ENCODE measurements at regions not wholly inside any gene's neighbourhood (a gene's known extent, or its start where the extent isn't known, plus 50 kb on each side); places are given as distances from the start of the nearest gene placed in this dataset.
"Not testable (repeated sequence)": the region's sequence is repeated elsewhere in the genome, so short reads cannot be mapped to it uniquely, and the experiment has no call there.

DNA sequence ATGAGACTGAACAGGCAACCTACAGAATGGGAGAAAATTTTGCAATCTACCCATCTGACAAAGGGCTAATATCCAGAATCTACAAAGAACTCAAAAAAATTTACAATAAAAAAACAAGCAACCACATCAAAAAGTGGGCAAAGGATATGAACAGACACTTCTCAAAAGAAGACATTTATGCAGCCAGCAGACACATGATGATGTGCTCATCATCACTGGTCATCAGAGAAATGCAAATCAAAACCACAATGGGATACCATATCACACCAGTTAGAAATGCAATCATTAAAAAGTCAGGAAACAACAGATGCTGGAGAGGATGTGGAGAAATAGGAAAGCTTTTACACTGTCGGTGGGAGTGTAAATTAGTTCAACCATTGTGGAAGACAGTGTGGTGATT lies 51.7 kb upstream of the PAXBP1 start:
- DNase-seq = not testable (repeated sequence)

DNA sequence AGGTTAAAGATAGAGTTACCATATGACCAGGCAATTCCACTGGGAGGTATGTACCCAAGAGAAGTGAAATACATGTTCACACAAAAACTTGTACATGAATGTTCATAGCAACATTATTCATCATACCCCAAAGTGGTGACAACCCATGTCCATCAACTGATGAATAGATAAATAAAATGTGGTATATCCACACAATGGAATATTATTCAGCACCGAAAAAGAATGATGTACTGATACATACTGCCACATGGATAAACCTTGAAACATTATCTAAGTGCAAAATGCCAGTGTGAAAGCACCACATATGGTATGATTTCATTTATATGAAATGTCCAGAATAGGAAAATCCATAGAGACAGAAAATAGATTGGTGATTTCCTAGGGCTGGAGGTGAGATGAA lies 53.4 kb upstream of the PAXBP1 start:
- no peak for DNase-seq

DNA sequence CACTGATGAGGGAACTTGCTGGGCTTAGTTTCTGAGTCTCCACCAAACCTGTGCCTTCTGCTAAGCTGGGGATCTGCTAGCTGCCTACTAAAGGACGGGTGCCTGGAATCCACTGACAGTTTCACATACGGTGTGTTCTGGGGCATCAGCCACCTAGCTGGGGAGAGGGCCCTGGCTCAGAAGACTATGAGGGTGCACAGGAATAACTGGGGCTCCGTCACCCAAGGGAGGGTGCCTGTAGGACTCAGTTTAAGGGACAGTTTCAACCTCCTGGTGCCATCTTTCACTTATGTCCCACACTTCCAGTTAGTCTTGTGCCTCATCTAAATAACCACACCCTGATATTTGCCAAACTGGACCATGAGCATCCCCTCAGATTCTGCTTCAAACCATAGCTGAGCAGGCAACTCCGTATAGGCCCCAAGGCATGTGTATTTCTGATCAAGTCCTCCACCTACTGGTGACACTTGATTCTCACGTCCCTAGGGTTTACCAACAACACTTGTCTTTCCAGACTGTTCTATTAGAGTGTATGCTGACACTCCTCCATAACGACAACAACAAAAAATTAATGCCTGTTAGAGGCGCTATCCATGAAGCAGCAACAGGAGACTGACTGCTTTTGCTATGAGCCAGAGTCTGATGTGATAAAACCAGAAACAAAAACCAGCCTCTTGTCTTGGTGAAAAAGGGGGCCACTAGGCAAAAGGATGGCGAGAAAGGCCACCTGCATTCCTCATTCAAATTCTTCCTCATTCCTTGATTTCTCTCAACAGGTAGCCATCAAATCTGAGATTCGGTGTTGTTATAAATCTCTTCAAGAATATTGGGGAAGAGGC lies 55.0 kb upstream of the PAXBP1 start:
- no peak for DNase-seq

DNA sequence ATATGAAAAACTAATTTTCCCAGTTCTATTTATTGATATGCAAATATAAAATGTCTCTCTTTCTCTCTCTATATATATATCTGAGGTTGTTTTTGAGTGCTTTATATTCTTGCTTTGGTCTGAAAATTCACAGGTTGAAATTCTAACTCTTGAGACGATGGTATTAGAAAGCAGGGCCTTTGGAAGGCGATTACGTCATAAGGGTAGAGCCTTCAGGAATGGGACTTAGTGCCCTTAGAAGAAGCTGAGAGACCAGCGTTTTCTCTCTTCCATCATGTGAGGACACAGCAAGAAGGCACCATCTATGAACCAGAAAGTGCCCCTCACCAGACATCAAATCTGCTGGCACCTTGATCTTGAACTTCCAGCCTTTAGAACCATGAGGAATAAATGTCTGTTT lies 57.4 kb upstream of the PAXBP1 start:
- DNase-seq = no peak

DNA sequence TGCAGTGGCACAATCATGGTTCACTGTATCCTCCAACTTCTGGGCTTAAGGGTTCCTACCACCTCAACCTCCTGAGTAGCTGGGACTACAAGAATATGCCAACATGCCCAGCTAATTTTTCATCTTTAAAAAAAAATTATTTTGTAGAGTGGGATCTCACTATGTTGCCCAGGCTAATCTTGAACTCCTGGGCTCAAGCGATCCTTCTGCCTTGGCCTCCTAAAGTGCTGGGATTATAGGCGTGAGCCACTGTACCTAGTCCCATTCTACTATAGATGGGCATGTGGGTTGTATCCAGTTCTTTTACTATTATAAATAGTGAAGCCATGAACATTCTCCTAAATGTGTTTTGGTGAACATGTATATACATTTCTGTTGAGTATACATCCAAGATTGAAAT lies 57.9 kb upstream of the PAXBP1 start:
- no peak for DNase-seq

DNA sequence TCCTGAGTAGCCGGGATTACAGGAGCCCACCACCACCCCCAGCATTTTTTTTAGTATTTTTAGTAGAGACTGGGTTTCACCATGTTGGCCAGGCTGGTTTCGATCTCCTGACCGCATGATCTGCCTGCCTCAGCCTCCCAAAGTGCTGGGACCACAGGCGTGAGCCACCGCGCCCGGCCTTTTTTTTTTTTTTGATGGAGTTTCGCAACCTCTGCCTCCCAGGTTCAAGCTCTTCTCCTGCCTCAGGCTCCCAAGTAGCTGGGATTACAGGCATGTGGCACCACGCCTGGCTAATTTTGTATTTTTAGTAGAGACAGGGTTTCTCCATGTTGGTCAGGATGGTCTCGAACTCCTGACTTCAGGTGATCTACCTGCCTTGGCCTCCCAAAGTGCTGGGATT lies 60.2 kb upstream of the PAXBP1 start:
- not testable (repeated sequence) for DNase-seq

DNA sequence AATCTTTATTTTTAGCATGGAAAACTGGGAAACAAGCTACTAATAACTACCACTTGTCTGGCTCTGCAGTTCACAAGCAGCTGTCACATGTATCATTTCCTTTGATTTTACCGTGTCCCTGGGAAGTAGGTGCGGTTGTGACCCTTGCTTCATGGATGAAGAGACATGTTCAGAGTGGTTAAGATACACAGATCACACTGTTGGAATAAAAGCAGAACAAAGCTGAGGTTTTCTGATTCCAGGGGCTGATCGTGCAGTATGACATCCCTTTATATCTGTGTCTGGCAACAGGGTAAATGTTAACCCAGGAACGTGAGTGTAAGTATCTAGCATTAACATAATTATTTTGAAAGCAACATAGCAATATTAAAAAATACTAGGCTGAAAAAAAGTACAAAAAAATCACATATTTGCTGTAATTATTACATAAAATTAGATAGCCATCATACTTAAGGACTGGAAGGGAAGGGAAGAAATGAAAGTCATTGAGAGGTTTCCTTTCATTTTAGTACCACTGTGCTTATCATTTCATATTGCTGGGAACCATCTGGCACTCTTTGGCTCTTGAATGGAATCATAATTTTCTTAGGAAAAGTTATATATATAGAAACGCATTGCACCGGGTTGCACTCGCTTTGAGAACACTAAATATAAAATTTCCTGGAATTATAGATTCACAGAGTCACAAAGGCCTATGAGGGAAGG lies 62.8 kb upstream of the PAXBP1 start:
- DNase-seq = no peak

DNA sequence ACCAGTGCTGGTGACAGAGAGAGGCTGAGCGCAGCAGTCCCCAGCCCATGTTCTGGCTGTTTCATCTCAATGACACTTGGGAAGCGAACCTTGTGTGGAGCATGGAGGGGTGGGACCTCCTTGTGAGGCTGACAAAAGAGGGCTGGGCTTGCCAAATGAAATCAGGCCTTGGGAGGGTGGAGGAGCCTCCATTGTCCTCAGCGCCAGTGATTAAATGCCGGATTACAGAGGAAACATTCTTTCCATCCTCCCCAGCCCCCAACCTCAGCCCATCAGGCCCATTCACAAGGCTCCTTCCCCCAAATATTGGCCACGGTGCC lies 63.3 kb upstream of the PAXBP1 start:
- DNase-seq = no peak

DNA sequence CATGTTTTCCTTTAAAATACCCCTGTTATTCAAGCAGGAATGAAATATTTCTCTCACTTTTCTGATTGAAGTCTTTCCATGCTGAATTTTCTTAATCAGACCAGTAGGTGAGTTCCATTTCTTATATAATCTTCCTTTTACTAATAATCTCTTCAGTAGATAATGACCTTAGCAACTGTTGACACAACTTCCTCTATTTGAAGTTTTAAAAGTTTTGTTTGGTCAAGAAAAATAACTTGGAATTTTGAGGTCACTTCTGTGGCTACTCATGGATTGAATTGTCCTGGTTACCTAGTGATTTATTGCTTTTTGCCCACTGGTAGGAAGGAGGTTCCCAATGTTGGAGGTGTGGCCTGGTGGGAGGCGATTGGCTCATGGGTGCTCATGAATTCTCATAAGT lies 70.6 kb upstream of the PAXBP1 start:
- no peak for DNase-seq

DNA sequence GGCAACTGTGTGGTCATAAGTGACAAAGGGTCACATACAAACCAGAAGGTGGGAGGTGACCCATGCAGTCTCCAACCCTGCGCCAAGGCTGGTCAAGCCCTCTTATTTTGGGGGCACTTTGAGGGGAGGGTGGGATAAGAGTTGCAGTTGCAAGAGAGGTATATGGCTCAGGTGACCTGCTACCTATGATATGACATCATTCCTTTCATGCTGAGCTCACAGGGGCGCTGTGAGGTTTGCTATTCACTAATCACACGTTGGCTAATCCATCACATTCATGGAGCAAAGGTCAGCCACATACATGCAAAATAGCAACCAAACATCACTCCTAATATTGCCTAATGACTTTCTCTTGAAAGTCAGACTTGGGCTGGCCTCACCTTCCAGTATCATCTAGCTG lies 72.0 kb upstream of the PAXBP1 start:
- no peak for DNase-seq

DNA sequence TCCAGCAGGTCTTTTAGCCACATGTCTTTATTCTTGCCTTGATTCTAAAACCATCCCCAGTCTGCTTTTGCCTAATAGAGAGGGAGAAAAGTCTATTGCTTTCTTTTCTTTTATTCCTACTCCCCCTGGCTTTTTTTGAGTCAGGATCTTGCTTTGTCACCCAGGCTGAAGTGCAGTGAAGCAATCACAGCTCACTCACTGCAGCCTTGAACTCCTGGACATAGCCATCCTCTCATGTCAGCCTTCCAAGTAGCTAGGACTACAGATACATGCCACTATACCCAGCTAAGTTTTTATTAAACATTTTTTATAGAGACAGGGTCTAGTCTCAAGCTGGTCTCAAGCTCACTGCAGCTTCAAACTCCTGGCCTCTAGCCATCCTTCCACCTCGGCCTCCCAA lies 72.5 kb upstream of the PAXBP1 start:
- no peak for DNase-seq

DNA sequence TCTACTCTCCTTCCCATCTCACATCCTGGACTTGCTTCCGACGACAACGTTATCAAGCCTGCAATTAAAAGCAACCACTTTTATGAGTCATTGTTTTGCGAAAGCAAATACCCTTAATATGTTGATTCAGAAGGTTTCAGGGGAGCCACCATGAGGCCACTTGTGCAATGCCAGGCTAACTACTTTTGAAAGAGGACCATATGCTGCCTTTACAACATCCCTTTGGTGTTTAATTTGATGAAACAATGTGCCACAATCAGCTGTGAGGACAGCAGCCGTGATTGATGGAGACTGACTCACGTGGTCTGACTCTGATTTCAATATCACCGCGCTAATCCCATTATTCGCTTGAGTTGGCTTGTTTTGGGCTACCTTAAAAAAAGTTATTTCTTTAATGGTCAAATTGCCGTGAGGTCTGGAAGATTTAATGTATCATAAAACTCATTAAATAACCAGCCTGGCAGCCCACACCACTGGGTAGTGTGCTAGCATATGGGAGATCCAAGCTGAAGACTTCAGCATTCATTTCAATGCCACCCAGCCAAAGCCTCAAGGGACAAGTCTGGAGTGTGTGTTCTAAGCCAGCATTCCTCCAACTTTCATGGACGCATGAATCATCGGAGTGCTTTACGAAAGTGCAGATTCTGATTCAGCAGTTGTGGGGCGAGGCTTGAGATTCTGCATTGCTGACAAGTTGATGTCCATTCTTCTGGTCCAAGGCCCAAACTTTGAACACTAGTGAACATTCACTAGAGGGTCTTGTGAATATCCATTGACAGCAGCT lies 73.3 kb upstream of the PAXBP1 start:
- no peak for DNase-seq

DNA sequence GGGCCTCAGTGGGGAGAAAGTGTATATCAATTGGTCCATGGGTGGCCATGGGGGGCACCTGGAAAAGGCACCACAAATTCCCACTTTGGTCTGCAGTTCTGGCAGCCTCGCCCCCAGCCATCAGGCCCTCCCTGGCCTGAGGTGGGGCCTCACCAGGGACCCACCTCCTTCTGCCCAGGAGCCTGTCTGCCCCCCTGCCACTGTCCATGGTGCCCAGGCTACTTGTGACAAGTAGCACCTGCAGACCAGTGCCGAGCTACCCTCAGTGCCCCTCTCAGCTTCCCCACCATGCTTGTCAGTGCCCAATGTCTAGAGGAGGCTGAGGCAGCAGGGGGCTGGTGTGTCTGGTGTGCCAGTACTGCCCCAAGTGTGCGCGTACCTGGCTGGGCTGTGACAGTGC lies 87.1 kb upstream of the PAXBP1 start:
- no peak for DNase-seq

DNA sequence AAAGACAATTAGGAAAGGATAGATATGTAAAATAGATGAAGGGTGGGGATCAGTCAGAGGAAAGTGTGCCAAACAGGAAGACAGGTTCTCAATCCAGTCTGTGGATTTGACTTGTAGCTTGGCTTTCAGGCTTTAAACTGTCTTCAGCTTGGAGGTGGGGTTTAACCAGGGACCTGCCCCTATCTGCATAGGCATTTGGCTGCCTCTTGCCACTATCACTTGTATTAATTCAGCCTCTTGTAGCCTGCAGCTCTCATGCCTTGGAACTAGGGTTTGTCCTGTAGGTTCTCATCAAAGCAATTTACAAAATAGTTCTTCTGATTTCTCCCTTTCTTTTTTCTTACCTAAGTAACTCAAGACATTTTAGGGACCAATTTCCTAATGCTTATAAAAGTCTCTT lies 88.8 kb upstream of the PAXBP1 start:
- no peak for DNase-seq

DNA sequence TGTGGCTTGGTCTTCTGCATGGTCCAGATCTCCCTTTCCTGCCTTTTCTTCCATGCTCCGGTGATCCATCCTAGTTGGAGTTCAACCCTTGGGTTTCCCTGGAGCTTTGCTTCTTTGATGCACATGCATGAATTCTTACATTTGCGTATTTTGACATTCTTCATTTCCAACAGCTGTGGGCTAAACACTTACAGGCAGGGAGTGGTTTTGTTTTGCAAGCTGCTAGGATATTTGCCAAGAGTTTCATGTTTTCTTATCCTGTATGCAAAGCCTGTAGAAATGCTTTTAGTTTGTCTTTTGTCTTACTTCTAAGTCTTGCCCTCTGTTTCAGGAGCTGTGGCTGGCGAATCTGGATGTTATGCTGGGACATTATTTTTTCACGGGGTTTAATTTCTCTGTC lies 90.3 kb upstream of the PAXBP1 start:
- no peak for DNase-seq

DNA sequence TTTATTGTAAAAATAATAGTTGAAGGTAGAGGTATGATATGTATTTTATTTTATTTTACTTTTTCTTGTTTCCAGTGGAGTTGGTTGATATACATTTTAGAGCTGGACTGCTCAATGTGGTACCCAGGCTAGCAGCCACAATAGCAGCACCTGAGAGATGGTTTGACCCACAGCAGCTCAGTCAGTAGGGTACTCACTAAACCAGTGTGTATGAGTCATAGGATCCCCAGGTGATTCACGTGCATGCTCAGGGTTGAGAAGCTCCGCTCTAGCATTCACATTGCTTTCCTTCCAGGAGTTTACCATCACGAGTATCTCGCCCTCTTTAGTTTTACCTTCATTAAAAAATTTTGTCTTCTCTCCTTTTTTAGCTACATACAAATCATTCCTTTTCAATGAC lies 96.0 kb upstream of the PAXBP1 start:
- DNase-seq = no peak

DNA sequence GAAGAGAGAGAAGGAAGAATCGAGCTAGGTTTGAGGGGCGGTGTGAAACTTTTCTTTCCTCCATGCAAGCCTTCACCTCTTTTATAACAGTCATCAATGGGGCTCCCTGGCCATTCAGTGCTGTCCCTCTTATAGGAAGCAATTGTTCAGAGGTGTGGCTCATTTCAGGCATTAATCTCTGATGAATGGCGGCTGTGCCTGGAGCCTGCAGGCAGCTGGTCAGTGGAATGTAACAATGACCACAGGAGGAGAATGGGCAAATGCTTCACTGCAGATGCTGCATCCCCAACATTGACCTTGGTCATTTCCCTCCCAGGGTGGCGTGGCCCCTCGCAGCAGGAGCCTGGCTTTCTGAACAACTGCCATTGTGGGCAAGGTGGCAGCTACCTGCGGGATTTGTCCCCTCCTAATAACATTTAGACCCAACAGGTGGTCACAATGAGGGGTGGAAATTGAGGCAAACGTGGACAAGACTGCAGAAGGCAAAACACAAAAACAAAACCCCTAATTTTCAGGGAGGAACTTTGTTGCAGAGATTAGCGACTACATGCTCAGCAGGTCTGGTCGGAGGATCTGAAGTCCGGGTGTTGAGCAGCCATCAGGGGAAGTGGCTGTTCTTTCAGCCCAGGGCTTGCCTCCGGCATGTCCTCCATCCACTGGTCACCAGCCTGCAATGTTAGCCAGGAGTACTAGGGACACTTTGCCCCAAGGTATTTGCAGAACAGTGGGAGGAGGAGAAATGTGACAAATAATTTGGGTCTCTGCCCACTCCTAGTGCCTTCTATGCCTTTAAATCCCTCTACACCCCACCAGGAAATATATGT lies 97.3 kb upstream of the PAXBP1 start:
- no peak for DNase-seq

DNA sequence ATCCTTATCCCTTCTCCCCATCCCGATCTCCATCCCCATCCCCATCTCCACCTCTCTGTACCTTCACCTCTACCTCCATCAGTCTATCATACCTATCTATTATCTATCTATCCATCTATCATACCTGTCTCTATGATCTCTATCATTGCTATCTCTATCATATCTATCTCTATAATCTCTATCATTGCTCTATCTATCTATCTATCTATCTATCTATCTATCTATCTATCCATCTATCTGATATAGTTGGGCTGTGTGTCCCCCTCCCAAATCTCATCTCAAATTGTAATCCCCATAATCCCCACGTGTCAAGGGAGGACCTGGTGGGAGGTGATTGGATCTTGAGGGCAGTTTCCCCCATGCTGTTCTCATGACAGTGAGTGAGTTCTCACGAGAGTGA lies 97.9 kb upstream of the PAXBP1 start:
- DNase-seq = no peak

DNA sequence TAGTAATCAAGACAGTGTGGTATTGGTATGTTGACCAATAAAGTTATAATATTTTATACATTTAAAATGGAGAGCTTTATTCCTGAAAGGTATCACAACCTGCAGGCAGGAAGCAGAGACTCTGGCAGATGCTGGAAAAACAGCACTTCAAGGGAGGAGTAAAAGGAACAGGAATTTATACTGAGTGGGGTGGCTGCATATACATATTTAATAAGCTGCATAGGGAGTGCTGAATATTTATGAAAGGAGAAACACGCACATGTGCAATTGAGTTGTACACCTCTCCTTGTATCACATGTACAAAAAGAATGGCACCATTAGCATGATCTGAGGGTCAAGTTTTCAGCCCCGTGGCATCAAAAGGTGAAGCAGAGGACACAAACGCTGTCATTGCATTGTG lies 104.9 kb upstream of the PAXBP1 start:
- no peak for DNase-seq

DNA sequence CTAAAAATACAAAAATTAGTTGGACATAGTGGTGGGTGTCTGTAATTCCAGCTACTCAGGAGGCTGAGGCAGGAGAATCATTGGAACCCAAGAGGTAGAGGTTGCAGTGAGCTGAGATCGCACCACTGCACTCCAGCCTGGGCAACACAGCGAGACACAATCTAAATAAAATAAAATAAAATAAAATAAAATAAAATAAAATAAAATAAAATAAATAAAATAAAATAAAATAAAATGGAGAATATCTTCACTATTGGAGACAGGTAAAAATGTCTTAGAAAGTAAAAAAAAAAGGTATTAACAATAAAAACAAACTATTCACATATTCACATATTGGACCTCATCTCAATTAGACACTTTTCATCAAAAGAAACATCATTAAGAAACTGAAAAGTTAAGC lies 106.3 kb upstream of the PAXBP1 start:
- DNase-seq = not testable (repeated sequence)

DNA sequence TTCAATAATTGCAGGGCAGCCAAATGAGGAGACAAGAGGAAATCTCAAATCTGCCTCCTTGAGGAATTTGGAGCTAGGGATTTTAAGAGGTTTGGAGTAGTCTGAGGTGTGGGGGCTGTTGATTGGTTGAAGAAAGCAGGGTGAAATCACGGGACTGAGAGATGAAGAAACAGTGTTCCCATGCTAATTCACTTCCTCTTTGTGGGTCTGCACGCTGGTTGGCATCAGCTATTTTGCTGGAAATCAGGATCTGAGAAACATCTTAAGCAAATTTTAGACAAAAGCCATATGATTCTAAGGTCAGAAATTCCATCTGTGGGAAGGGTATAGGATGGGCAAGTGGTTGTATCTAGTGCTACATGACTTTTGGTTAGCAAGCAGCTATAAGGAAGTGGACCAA lies 107.1 kb upstream of the PAXBP1 start:
- no peak for DNase-seq

DNA sequence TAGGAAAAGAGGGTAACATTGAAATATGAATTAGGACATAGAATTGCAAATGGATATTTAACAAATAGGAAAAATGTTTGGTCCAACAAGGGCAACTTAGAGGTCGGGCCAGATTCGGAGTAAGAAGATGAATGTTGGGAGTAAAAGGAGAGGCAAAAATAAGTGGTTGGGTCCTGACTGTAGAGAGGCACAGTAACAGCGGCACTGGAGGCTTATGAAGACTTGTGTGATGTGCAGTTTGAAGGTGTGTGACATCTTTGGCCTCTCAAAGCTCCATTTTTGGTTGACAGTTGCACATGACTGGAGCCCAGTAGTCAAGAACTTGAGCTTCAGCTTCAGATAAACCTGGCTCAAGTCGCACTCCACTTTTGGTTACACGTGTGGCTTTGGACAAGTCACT lies 109.9 kb upstream of the PAXBP1 start:
- no peak for DNase-seq

DNA sequence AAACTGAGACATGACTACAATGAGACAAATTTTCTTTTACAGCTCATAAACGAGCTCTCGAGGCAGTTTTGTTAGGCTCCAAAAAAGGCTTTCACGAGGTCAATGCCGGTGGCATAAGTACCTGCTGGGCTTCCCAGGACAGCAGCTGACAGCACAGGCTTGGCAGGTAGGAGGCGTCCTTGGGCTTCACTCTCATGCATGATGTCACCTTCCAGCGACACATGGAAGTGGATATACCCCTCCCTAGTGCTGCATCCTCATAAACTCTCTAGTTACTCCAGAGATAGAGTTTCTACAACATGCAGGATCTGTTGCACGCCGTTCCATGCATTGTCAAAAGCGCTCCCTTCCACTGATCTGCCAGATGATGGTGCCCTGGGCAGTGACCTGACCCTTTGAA lies 112.5 kb upstream of the PAXBP1 start:
- no peak for DNase-seq

Data from activated T-cell treated with anti-CD3 and anti-CD28 coated beads, Interleukin-2, amount 50 U/mL, for 1 hour (primary cell).